GM21360 (cell line): ENCODE measurements at regions not wholly inside any gene's neighbourhood (a gene's known extent, or its start where the extent isn't known, plus 50 kb on each side); places are given as distances from the start of the nearest gene placed in this dataset.
A peak's percentile ranks its signal among the peaks of the same experiment; 100 is the strongest.

ENCODE experiments used
- ATAC-seq: cut with Tn5 transposase; IDR thresholded peaks from one replicate; pipeline ENCODE4 v1.9.1; 2021; ENCODE audit warnings: mild to moderate bottlenecking, moderate library complexity; ENCODE audit not compliant: unreplicated experiment

DNA sequence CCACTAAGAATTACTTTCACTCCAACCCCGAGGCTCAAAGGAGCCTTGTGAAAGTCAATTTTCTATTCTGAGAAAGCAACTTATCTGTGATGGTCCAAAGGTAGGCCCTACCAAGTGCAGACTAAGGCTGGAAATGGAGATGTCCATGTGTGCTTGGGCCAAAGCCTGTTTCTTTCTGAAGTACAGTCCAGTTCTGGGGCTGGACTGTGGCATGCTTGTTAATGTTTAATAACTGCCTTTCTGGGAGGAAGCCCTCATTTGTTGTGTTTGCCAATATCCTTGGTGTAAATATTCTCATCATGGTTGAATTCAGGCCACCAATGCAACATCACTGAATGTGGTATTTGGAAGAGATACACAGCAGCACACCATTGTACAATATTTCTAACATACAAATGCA, 182.3 kb upstream of the BCL6 start:
- ATAC-seq, result no peak

DNA sequence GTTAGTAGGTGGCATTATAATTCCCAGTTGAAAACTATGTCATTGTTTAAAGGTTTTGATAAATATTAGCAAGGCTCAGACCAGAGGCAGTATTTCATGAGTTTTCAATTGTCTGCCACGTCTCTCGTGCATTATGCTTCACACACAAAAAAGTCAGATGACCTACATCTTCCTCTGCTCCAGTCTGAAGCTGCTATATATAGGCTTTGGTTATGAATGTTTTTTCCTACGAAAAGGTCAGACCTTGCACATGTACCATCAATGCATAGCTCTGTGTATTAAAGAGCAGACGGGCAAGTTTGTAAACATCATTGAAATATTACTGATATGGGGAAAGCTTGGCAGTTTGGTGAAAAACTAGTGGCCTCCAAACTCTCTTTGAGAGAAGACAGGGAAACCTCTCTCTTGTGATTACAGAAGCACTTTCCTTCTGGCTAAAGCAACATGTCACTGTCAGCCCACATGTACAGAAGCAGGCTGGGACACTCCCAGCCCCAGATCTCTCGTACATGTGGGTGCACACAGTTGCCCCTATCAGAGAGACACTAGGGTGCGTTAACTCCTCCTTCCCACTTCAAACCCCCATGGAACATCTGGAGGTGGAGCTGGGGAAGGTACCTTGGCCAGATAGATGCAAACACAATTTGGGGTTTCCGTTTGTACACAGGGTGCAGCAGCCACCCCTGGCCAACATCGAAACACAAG, 184.0 kb upstream of the BCL6 start:
- ATAC-seq, result no peak

DNA sequence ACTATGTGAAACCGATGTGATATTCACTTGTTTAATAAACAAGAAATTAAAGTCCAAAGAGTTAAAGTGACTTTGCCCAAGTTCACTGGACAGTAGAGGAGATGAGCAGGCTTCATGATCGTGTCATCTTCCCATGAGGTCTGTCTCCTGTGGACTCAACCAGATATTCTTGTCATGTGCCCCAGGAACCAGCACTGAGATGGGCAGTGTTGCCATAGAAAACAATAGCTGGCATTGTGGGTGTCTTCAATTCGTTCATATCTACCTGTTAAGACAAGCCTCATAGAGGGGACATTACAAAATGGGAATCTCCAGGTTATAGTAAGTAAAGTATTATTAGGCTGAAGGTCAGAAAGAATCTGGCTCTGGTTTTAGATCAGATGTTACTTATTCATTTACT, 184.8 kb upstream of the BCL6 start:
- no peak for ATAC-seq

DNA sequence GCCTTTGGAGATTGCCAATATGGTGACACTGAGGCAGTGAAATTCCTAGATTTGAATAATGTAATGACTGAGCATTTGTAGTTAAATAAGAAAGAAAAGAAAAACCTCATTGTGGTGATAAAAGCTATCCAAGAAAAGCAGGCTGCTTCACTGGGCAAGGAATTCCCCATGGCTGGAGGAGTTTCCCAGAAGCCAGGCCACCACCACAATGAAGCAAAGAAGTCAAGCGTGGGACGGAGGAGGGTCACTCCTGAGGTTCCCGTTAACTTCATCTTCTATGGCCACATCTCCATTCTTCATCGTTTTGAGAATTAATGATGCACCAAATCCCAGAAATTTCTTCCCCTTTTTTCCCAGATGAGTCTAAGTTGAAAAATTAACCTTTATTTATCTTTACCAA, 185.8 kb upstream of the BCL6 start:
- ATAC-seq, result no peak

DNA sequence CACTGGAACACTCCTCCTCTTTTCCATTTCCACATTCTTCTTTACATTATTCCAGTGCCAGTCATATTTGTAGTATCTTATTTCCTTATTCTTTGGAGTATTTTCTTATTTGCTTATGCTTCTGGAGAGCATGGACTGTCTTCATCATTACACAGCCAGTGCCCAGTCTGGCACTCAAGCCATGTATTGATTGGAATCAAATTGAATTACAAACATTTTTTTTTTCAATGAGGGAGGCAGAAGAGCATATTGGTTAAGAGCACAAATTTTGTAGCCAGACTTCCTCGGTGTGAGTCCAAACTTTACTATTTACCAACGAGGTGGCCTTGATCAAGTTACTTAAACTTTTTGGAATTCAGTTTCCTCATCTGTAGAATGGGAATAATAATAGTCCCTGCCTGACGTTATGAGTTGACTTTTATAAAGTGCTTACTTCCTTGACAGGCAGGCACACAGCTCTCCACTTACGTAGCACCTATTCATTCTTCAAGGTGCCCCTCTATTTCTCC, 186.6 kb upstream of the BCL6 start:
- ATAC-seq, result no peak

DNA sequence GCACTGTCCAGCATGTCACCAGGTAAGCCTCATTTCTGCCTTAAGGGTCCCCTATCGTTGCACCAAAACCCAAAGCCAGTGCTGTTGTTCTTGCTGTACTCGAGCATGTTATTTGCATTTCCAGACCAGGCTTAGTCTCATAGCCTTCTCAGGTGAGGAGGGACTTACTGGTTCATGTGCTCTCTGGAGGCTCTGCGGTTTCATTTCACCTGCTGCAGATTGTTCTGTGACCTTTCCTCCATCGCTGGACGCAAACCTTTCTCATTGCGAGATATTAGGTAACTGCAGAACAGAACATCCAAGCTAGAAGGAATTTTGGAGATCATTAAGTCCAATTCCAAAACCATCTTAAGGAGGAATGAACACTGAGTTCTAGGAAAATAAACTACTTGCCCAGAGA, 187.3 kb upstream of the BCL6 start:
- no peak for ATAC-seq

DNA sequence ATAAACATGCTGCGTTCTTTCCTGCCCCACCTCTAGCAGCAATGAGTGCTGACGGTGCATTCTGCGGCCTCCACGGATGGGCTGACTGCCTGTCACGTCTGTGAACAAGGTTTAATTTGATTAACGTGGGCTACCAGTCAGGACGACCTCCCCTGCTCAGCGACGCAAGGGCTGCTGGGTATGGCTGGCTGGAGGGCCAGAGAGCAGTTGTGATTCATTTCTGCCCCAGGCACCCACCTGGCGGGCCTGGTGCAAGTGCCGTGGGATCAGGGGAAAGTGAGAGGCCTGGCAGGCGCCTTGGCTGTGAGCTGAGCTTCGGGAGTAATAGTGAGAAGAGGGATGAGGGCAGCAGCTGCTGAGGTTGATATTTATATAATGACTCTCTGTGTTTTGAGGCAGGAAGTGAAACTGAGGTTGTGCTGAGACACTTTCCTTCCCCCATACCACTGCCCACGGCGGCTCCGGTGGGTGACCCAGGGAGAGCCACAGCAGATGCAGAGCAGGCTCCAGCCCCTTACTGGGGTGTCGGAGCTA, 190.4 kb upstream of the BCL6 start:
- peak; percentile 97 for ATAC-seq

DNA sequence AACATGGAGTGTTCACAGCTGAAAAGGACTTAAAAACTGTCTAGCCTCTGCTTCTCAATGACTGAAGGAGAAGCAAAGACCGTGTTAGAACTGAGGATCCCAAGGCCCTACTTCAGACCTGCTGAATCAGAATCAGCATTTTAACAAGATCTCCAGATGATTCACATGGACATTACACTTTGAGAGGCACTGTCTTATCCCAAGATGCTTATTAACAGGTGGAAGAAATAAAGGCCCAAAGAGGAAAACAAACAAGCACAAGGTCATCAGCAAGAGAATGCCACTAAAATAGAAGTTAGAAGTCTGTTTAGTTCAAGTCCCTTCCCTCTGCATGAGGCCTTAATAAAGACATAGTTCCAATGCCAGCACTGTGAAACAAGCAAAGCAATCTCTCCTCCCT, 191.4 kb upstream of the BCL6 start:
- ATAC-seq, result no peak

DNA sequence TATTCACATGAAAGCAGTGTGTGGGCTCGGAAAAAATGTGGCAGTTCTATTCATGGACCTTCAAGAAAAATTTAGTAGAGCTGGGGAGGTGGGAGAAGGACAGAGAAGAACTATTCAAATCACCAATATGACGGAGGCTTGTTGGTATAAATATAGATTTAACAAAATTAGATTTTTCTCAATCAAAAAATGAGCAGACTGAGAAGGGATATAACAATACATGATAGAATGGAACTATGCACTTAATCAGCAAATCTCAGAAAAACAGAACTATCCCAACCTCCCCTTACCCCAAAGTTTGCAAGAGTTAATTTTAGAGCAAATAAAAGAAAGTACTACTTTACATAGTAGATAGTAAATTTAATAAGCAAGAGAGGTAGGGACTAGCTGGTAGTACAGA, 194.6 kb upstream of the BCL6 start:
- ATAC-seq, result no peak

DNA sequence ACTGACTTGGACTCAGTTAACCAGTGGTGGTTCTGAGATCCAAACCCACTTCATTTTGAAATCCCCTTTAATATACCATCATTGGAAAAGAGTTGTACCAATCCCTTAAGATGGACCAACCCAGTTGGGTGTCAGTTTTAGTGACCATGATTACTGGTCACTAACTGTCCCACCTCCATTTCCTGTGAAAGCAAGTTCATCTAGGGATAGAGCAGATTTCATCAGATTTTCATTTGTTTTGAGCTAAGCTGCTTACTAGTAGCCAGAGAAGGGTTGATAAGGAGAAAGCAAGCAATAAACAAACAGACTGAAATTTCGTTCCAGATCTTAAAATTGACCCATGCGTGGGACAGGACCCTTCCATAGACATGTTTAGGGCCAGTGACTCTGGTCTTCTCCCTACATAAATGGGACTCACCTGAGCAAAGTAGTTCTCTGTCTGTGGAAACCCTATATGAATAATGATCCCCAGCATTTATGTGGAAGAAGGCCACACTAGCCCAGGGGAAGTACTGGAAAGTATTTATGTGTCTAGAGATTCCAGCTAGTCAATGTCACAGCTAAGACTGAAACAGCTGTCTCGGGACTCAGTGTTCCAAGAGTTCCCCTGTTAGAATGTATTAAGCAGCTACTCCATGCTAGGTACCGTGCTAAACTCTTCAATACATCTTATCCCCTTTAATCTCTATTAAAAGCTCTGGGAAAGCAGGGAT, 196.0 kb upstream of the BCL6 start:
- no peak for ATAC-seq

DNA sequence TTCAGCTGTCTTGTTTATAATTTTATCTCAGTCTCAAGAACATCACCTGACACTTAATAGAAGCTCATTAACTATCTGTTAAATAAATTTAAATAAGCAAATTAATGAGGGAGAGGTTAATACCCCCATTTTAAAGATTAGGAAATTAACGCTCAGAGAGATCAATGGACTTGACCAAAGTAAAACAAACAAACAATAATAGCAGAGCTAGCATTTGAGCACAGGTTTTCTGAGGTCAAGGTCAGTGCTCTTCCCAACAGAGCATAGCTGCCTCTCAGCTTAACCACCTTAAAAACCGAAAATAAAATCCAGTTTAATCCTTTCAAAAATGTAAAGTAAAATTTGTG, 196.6 kb upstream of the BCL6 start:
- no peak for ATAC-seq

DNA sequence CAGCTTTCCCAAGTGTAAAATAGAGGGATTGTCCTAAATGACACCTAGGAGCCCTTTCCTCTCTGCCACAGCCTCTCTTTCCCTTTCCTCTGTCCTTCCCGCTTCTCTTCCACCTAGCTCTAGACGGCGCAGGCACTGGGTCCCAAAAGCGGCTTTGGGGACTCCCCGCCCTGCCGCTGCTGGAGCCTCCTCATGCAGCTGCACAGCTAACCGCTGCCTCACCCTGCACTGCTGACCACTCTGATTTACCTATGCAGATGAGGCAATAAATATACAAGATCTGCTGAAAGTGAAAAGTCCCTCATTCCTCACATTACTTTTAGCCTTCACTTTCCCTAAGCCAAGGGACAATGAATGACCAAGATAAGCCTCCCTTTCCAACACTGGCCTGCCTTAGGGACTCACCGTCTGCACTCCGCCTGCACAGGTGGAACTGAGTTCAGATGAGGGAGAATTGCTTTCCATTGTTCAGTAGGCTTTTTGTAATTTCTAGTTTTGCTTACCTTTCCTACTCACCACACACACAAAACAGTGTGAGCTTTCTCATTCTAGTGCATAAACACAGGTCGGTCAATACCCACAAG, 197.5 kb upstream of the BCL6 start:
- peak; percentile 84 for ATAC-seq

DNA sequence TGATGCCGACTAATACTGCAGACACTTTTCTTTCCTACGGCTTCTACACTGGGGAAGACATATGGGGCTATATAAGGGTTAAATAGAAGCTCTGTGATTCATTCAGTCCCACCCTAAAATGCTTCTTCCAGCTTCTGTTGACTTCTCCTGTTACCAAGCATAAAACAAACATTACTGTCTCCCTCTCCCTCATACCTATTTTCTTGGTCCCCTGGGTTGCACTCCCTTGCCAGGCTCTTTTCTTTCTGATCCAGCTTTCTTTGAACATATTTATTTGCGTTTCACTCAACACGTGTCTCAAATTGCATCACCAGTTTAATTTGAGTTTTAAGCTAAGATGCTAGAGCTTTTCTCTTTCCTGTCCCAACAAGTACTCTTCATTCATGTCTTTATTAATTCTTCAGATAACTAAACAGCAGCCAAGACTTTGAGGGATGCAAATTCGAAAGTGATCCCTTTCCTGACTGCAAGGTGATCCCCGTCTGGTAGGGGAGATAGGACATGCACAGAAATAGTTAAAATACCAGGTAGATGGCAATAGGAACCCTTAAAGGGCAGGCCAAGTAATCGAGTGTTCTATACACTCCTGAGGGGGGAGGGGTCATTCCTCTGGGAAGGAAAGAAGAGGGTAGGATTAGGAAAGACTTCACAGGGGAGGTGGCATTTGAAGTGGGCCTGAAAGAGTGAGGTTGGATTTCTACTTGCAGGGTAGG, 198.6 kb upstream of the BCL6 start:
- no peak for ATAC-seq

DNA sequence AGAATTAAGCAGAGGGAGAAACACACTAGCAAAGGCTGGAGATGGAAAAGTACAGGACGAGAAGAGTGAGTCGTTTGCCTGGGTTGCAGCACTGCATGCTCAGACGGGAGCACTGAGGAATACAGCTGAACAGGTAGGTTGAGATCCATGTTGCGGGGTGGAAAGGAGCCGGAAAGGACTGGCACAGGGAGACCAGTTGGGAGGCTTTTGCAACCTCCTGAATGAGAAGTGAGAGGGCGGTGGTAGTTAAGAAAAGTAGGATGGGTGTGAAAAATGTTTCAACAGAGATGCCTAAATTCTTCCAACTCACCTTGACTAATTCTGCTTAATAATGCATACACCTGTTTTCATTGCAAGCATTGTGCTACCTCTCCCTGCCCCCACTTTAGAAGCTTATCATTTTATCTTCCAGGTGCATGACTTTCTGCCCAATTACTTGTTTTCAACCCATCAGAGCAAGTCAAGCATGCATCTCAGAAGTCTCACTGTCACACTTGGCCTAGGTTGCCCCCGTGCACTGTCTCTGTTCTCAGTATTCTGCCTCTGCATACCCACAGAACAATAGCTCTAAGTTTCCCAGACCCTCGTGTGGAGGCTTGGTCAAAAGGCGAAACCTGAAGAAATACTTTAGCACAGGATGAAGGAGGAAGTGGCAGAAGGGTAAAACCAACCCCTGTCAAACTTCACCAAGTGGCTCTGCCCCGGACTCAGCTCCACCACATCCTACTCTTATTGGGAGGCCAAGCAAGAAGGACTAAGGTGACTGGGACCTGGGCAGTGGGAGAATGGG, 199.3 kb upstream of the BCL6 start:
- ATAC-seq, result no peak

DNA sequence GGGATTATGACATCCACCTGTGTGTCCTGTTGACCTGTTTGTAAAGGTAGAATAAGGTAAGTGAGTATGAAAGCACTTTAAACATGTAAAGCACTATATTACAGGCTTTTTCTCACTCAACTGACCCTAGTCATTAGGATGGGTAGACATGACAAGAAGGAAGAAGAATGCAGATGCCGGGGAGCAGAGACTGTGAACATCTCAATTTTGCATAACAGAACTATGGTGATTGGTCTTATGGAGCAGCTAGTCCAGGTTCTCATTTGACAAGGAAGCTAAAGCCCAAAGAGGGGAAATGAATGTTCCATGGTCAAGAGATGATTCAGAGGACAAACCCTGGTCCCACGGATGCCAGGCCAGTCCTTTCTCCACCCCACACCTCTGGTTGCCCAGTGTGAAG, 200.1 kb upstream of the BCL6 start:
- no peak for ATAC-seq

DNA sequence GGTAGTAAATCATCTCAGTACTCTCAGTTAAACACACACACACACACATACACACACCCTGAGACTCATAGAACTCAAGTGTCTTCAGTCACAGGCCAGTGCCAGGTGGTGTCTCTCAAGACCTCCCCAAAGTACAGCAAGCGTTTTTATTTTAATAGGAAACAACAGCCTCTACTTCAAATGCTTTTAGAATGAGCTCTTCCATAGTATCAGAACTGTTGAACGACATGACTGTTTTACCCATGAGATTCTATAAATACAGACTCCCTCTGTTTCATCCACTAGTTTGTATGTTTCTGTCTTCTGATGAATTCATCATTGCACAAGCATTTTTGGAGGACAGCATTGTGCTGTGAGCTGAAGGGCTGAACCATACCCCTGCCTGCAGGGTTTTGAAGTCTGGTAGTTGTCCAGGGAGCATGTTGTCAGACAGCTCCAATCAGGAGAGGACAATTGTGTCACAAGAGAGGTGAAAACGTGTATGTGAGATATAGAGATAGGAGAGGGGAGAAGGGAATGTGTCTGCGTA, 201.0 kb upstream of the BCL6 start:
- no peak for ATAC-seq

DNA sequence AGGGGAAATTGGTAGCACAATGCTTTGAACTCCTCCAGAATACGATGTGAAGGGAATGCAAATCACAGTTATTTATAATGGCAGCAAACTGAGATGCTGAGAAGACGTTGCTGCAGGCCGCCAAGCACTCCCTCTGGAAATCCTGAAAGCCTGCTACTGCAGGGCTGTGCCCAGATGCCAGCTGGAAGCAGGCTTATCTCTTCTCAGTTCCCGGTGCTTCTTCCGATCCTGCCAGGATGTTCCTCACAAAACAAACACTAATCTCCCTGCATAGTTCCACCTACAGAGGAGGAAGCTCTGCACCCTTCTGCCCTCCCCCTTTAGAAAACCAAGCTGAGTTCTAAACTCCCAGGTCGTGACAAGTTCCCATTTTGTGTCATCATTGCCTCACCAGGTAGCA, 201.7 kb upstream of the BCL6 start:
- no peak for ATAC-seq

DNA sequence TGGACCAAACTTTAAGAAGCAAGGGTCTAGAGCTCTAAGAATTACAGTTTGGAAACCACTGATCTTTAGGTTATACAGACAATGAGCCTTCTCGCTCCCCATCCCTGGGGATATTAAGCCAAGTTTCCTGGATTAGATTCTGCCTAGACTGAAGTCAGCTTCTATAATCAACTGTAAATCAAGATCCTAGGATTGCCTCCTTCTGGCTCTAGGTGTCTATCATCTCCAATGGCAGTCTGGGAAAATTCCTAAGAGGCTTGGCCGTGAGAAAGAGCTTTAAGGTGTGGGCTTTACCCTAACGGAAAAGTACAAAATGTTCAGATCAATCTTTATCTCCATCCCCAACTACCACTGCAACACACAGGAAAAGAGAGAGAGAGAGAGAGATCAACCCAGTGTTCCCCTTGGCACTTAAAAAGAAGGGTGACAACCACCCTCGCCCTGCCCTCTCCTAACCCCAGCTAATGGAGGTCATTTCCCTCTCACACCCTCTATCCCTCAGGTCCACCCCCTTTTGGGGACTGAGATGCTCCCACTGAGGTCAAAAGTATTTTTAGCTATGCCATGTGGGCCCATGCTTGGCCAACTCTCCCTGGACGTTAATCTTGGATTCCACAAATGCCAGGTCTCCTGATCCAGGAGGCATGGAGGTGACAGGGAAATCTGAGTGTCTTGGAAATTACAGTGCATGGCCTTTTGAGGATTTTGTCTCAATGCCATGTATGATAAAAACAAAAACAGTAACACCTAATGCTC, 202.8 kb upstream of the BCL6 start:
- ATAC-seq, result no peak

DNA sequence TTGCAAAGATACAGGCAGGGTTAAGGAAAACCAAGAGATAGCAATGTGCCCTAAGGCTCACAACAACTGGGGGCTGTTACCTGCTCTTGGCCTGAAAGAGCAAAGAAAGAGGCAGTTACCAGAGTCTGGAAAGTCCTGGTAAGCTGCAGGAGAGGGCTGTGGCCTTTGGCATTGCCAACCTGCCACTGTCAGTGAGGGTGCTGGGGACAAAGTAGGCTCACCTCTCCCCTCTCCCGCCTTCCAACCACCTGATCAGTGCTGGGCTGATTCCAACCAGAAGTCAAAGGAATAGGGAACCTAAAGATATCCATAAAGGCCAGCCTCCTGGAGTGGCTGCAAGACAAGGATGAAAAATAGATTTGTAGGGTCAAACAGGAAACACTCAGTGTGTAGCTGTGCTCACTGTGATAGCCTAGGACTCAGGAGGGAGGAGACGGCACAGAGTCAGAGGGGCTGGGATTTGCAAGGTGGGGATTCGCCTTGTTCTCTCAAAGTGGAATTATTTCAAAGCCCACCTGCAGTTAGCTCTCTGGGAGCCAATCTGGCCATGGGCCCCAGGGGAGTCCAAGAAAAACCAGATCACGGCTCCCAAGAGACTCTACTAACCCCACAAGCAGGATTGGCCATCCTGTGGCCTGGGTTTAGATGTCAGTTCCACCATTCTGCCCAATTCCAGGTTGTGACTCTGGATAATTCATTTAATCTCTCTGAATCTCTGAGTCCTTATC, 204.0 kb upstream of the BCL6 start:
- no peak for ATAC-seq
